Colonic mucosa (tissue), 4 donors: ENCODE measurements at regions not wholly inside any gene's neighbourhood (a gene's known extent, or its start where the extent isn't known, plus 50 kb on each side); places are given as distances from the start of the nearest gene placed in this dataset.

Experiments
- DNase-seq: peaks from one replicate; pipeline ENCODE4 v3.0.0-alpha.2; 2020
- H3K27ac ChIP-seq: fragments of 200-600 bp; one replicate; pipeline ENCODE4 v1.8.0; 2021
- H3K27me3 ChIP-seq: fragments of 200-600 bp; one replicate; pipeline ENCODE4 v1.8.0; 2021
- H3K36me3 ChIP-seq: fragments of 200-600 bp; one replicate; pipeline ENCODE4 v1.8.0; 2021
- H3K4me1 ChIP-seq: fragments of 200-600 bp; one replicate; pipeline ENCODE4 v1.8.0; 2021; ENCODE audit warnings: mild to moderate bottlenecking
- H3K4me3 ChIP-seq: fragments of 200-600 bp; one replicate; pipeline ENCODE4 v1.8.0; 2021
- H3K9ac ChIP-seq, 2 donors: one replicate each; pipeline ENCODE4 v1.7.0; 2013; ENCODE audit warnings: control low read depth in 2 of 2, low read depth in 2 of 2, low read length in 2 of 2
- H3K9me3 ChIP-seq: fragments of 200-600 bp; one replicate; pipeline ENCODE4 v1.8.0; 2021
- intact Hi-C: fragments of 100-400 bp; cut with DNase I; formaldehyde crosslinking; loops from one replicate; pipeline ENCODE4 v1.14.1; 2022
- TF ChIP-seq, protein P1 (sequence below): fragments of 200-600 bp; IDR thresholded peaks from one replicate; pipeline ENCODE4 v1.8.0; 2022; ENCODE audit warnings: antibody characterized with exemption, mild to moderate bottlenecking
- donor health status: healthy.
- donor health status: DM: no; HTN: no; CAD: no.
- donor health status: DM: no; HTN: no; CAD: no.

DNA sequence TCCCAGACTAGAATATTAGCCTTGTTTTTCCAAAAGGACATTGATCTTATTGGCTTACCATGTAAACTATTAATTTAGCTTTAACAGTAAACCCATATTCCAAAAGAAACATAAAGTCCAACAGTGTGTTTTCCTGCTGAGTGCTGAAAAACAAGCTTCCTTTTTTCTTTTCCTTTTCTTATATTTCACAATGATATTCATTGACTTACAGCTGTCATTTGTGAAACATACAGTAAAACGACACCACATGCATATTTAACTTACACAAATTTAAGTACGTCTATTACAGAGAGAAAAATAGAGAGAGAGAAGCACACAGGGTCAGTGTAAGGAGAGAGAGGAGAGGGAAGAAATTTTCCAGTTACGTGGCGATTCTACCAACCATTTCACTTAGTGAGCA lies 543.9 kb upstream of the JARID2 start:
- intact Hi-C loops = no loop called here
- DNase-seq = no peak
- H3K36me3 ChIP-seq = no peaks in the 10 kb centered on the region
- H3K4me1 ChIP-seq = no peaks in the 10 kb centered on the region
- no peak overlapping the region for H3K27ac ChIP-seq
- H3K9me3 ChIP-seq = no peaks in the 10 kb centered on the region
- no peak overlapping the region for H3K4me3 ChIP-seq
- no peaks in the 10 kb centered on the region for H3K27me3 ChIP-seq
- no peak overlapping the region for H3K9ac ChIP-seq
- TF ChIP-seq, protein P1, sequence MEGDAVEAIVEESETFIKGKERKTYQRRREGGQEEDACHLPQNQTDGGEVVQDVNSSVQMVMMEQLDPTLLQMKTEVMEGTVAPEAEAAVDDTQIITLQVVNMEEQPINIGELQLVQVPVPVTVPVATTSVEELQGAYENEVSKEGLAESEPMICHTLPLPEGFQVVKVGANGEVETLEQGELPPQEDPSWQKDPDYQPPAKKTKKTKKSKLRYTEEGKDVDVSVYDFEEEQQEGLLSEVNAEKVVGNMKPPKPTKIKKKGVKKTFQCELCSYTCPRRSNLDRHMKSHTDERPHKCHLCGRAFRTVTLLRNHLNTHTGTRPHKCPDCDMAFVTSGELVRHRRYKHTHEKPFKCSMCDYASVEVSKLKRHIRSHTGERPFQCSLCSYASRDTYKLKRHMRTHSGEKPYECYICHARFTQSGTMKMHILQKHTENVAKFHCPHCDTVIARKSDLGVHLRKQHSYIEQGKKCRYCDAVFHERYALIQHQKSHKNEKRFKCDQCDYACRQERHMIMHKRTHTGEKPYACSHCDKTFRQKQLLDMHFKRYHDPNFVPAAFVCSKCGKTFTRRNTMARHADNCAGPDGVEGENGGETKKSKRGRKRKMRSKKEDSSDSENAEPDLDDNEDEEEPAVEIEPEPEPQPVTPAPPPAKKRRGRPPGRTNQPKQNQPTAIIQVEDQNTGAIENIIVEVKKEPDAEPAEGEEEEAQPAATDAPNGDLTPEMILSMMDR = no peak

DNA sequence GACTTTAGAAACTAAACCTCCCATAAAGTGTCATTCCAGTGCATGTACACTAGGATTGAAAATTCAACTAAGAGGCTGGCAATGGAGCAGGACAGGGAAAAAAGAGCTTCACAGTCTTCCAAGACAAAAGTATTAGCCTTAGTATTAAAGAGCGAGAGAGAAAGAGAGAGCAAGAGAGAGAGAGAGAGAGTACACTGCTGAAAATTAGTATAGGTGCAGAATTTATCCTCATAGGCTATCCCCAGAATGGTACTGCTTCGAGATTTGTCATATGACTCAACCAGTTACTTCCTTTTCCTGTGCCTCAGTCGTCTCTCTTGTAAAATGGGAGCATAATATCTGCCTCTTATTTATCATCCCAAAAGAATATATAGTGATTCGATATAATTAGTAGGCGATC lies 543.2 kb upstream of the JARID2 start:
- DNase-seq = no peak
- intact Hi-C loops = no loop called here
- Histone ChIP-seq H3K4me1 (no peaks in the 10 kb centered on the region), H3K9me3 (no peaks in the 10 kb centered on the region), H3K27me3 (no peaks in the 10 kb centered on the region), H3K9ac (no peak overlapping the region), H3K4me3 (no peak overlapping the region), H3K27ac (no peak overlapping the region), H3K36me3 (no peaks in the 10 kb centered on the region)
- TF ChIP-seq, protein P1 = no peak

DNA sequence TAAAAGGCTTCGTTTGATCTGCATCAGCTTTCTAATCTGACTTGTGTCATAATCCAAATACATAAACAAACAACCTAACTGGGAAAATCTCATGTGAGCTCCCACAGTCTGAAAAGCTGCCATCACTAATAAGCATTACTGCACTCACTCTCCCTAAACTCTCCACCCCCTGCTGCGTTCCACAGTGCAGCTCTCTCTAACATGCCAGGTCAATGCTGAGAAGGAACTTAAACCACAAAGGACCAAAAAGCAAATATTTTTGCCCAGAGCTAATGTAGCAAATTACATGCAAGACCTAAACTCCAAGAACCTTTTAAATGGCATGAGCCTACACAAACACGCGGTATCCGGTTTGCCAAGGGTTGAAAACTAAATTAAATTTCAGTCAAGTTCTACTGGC lies 542.3 kb upstream of the JARID2 start:
- intact Hi-C loops = no loop called here
- Histone ChIP-seq H3K9me3 (no peaks in the 10 kb centered on the region), H3K36me3 (no peaks in the 10 kb centered on the region), H3K27me3 (no peaks in the 10 kb centered on the region), H3K4me1 (no peaks in the 10 kb centered on the region), H3K27ac (no peak overlapping the region), H3K4me3 (no peak overlapping the region), H3K9ac (no peak overlapping the region)
- TF ChIP-seq, protein P1 = no peak
- DNase-seq = no peak

DNA sequence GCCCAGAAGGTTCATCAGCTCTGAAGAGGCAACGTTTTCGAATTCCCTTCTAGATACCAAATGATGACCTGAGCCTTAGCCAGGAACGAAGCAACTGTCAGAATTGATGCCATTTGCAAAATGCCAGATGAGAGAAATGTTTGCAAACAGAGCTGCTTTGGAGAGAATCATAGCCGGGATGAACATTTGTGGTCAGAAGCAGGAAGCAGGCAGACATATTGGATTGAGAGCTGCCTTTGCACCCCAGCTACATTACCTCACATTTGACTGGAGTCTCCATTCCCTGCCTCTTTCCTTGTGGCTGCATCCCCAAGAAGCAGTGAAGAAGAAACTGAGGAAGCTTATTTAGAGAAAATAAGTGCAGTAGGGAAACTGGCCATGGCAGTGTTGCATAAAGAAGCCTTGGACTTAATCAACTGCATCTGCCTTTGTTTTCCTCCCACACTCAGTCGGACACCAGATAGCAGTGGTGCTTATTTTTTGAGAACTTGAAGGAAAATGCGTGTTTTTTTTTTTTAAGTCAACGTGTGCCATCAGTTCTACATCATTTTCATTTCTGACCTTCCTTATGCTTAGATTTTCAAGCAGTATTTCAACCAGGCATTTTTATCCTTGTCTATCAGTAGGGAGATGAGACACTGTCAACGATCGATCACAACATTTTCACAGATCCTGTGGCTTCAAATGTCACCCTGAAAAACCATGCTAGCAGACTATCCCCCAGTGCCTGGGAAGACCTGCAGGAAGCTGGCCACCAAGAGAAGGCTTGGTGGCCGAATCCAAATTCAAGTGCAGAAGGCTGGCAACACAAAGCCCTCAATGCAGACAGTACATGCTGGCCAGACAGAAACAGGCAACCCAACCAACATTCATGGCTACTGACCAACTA lies 541.2 kb upstream of the JARID2 start:
- H3K9me3 ChIP-seq = no peaks in the 10 kb centered on the region
- no peak overlapping the region for H3K27ac ChIP-seq
- H3K27me3 ChIP-seq = no peaks in the 10 kb centered on the region
- H3K9ac ChIP-seq = no peak overlapping the region
- no peaks in the 10 kb centered on the region for H3K36me3 ChIP-seq
- H3K4me3 ChIP-seq = no peak overlapping the region
- TF ChIP-seq, protein P1 = no peak
- intact Hi-C loops = no loop called here
- DNase-seq = no peak
- H3K4me1 ChIP-seq = no peaks in the 10 kb centered on the region

DNA sequence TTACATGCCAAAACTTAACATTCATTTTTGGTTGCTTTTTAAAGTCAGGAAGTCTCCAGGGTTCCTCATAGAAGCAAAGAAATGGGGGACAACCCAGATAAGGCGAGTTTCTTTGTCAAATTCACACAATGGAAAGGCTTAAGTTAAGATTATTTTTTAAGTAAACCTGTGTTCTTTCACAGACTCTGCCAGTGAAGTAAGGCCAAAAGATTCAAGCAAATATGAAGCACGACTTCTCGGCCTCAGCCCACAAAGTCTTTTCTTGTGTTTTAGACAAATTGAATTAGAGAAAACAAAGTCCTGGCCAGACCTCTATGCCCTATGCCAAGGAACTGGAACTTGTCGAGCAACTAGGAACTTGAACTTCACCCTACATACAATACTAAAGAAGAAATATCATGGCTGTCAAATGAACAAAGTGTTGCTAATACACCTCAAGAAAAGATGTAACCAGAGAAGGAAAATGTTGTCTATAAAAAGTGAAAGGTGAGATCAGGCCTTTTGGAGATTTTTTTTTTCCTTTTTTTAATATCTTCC lies 540.0 kb upstream of the JARID2 start:
- intact Hi-C loops = no loop called here
- no peak overlapping the region for H3K4me3 ChIP-seq
- no peak for DNase-seq
- H3K9ac ChIP-seq = no peak overlapping the region
- no peaks in the 10 kb centered on the region for H3K9me3 ChIP-seq
- H3K27me3 ChIP-seq = no peaks in the 10 kb centered on the region
- H3K36me3 ChIP-seq = no peaks in the 10 kb centered on the region
- H3K4me1 ChIP-seq = no peaks in the 10 kb centered on the region
- TF ChIP-seq, protein P1 = no peak
- no peak overlapping the region for H3K27ac ChIP-seq
